Duodenal mucosa (tissue), 2 donors: ENCODE measurements at regions not wholly inside any gene's neighbourhood (a gene's known extent, or its start where the extent isn't known, plus 50 kb on each side); places are given as distances from the start of the nearest gene placed in this dataset.

ENCODE experiments used
- H3K27ac ChIP-seq: one replicate; pipeline ENCODE4 v1.7.0; 2013; ENCODE audit warnings: low read depth, low read length
- H3K27me3 ChIP-seq, 2 donors: one replicate each; pipeline ENCODE4 v1.7.0; 2013; ENCODE audit warnings: low read length in 2 of 2, control low read depth in 1 of 2; ENCODE audit not compliant: insufficient read depth in 2 of 2, control insufficient read depth in 1 of 2
- H3K36me3 ChIP-seq, 2 donors: one replicate each; pipeline ENCODE4 v1.7.0; 2013; ENCODE audit warnings: low read length in 2 of 2, control low read depth in 1 of 2; ENCODE audit not compliant: insufficient read depth in 2 of 2, control insufficient read depth in 1 of 2
- H3K4me1 ChIP-seq, 2 donors: one replicate each; pipeline ENCODE4 v1.7.0; 2013; ENCODE audit warnings: low read length in 2 of 2, control low read depth in 1 of 2; ENCODE audit not compliant: insufficient read depth in 2 of 2, control insufficient read depth in 1 of 2
- H3K4me3 ChIP-seq, 2 donors: one replicate each; pipeline ENCODE4 v1.7.0; 2013; ENCODE audit warnings: low read length in 2 of 2, low read depth in 1 of 2
- H3K9ac ChIP-seq, 2 donors: one replicate each; pipeline ENCODE4 v1.7.0; 2013; ENCODE audit warnings: low read length in 2 of 2, low read depth in 1 of 2
- H3K9me3 ChIP-seq, 2 donors: one replicate each; pipeline ENCODE4 v1.7.0; 2013; ENCODE audit warnings: low read length in 2 of 2, control low read depth in 1 of 2; ENCODE audit not compliant: control insufficient read depth in 1 of 2

DNA sequence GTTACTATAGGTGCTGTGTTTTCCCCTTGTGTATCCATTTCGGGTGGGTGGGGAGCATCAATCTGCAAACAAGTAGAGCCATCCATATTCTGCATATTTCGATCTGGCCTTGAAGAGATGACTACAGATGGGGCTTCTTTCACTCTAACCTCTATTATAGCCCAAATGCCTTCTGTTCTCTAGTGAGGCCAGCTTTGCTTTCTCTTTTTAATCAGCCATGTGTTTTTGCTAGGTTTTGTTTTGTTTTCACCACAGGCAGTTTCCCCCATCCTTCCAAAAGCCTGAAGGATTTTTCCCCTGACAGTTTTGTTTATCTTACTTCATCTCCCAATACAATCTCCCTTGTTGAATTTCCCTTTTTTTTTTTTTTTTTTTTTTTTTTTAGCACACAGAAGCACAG lies 224.1 kb downstream of the BTG1 start:
- H3K4me3 ChIP-seq = no peak overlapping the region
- no peaks in the 10 kb centered on the region for H3K4me1 ChIP-seq
- H3K36me3 ChIP-seq = no peaks in the 10 kb centered on the region
- H3K27me3 ChIP-seq = no peaks in the 10 kb centered on the region
- no peaks in the 10 kb centered on the region for H3K9me3 ChIP-seq
- H3K9ac ChIP-seq = no peak overlapping the region
- no peak overlapping the region for H3K27ac ChIP-seq

GRCh38 chr12:91920741-91921140 lies 224.9 kb downstream of the BTG1 start:
- no peak overlapping the region for H3K4me3 ChIP-seq
- no peaks in the 10 kb centered on the region for H3K27me3 ChIP-seq
- H3K36me3 ChIP-seq = no peaks in the 10 kb centered on the region
- no peaks in the 10 kb centered on the region for H3K9me3 ChIP-seq
- H3K4me1 ChIP-seq = no peaks in the 10 kb centered on the region
- H3K9ac ChIP-seq = no peak overlapping the region
- no peak overlapping the region for H3K27ac ChIP-seq

DNA sequence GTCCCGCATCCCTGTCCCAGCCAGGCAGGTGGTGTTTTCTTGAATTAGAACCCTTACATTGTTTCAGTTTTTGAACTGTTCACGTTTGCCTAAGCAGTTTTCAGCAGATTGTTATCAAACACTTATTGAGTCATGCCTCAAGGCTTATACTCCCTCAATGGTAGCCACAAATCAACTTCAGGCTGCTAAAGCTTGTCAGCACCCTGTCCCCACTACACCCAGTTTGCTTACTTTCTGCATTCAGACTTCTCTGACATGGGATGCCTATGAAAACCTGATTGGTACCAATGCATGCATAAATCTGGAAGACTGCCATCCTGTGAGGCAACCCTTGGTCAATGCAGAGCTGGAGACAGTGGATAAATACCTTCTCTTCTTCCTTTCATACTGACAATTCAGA lies 225.4 kb downstream of the BTG1 start:
- H3K27ac ChIP-seq = no peak overlapping the region

DNA sequence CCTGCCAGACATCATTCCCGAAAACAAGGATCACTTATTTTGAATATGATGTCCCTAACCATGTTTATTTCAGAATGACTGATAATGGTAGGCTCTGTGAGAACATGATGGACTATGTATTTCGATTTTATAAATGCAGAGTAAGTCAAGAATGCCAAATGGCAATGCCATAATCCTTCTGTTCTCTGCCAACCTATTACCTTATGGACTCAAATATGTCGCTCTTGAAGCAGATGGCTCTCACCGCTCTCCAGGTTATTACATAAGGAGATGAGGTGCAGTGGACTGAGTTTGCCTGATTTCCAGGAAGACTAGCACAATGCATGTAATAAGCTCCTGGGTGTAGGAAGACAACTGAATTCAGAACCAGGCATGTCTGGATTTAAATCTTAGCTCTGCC lies 227.2 kb downstream of the BTG1 start:
- H3K27ac ChIP-seq = no peak overlapping the region
- no peaks in the 10 kb centered on the region for H3K9me3 ChIP-seq
- H3K4me1 ChIP-seq = no peaks in the 10 kb centered on the region
- no peak overlapping the region for H3K9ac ChIP-seq
- H3K4me3 ChIP-seq = no peak overlapping the region
- no peaks in the 10 kb centered on the region for H3K36me3 ChIP-seq
- no peaks in the 10 kb centered on the region for H3K27me3 ChIP-seq

More for the DNA sequence above, 225.4 kb downstream of the BTG1 start:
- H3K9me3 ChIP-seq = no peaks in the 10 kb centered on the region
- no peak overlapping the region for H3K4me3 ChIP-seq
- no peaks in the 10 kb centered on the region for H3K36me3 ChIP-seq
- H3K27me3 ChIP-seq = no peaks in the 10 kb centered on the region
- H3K9ac ChIP-seq = no peak overlapping the region
- H3K4me1 ChIP-seq = no peaks in the 10 kb centered on the region

GRCh38 chr12:91914701-91915100 lies 230.9 kb downstream of the BTG1 start:
- Histone ChIP-seq H3K27me3 (no peaks in the 10 kb centered on the region), H3K9me3 (no peaks in the 10 kb centered on the region), H3K4me3 (no peak overlapping the region), H3K9ac (no peak overlapping the region), H3K36me3 (no peaks in the 10 kb centered on the region), H3K4me1 (no peaks in the 10 kb centered on the region), H3K27ac (no peak overlapping the region)

GRCh38 chr12:91913651-91914050 lies 232.0 kb downstream of the BTG1 start:
- no peak overlapping the region for H3K4me3 ChIP-seq
- H3K27me3 ChIP-seq = no peaks in the 10 kb centered on the region
- no peak overlapping the region for H3K9ac ChIP-seq
- H3K36me3 ChIP-seq = no peaks in the 10 kb centered on the region
- H3K4me1 ChIP-seq = no peaks in the 10 kb centered on the region
- H3K9me3 ChIP-seq = no peaks in the 10 kb centered on the region
- H3K27ac ChIP-seq = no peak overlapping the region

GRCh38 chr12:91913124-91913523 lies 232.5 kb downstream of the BTG1 start:
- H3K27ac ChIP-seq = no peak overlapping the region

GRCh38 chr12:91912178-91912577 lies 233.5 kb downstream of the BTG1 start:
- H3K4me1 ChIP-seq = no peaks in the 10 kb centered on the region
- H3K36me3 ChIP-seq = no peaks in the 10 kb centered on the region
- H3K27ac ChIP-seq = no peak overlapping the region
- no peak overlapping the region for H3K4me3 ChIP-seq
- H3K27me3 ChIP-seq = no peaks in the 10 kb centered on the region
- no peak overlapping the region for H3K9ac ChIP-seq
- H3K9me3 ChIP-seq = no peaks in the 10 kb centered on the region

More at GRCh38 chr12:91913124-91913523, 232.5 kb downstream of the BTG1 start:
- Histone ChIP-seq H3K4me3 (no peak overlapping the region), H3K27me3 (no peaks in the 10 kb centered on the region), H3K9me3 (no peaks in the 10 kb centered on the region), H3K4me1 (no peaks in the 10 kb centered on the region), H3K36me3 (no peaks in the 10 kb centered on the region), H3K9ac (no peak overlapping the region)

DNA sequence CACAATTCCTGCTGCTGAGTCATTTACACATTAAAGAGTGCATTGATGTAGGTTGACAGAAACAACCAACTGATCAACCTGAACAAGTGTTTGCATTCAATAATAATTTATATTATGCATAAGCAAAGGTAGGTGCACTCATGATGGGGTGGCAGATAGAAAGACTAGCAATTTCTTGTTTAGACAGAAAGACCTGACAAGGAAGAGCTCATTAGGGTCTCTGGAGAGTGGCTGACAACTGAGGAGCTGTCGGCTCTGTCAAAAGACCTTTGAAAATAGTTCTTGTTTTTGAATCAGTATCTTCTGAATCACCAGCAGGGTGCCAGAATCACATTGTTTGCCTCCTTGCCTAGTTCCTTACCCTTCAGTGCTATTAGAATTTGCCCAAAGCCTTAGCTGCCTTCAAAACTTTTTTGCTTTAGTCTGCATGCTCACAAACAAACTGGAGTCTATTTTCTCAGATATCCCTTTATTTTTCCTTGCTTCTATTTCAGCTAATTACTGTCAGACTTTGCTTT lies 234.7 kb downstream of the BTG1 start:
- no peaks in the 10 kb centered on the region for H3K9me3 ChIP-seq
- H3K9ac ChIP-seq = no peak overlapping the region
- no peaks in the 10 kb centered on the region for H3K36me3 ChIP-seq
- no peaks in the 10 kb centered on the region for H3K27me3 ChIP-seq
- H3K4me1 ChIP-seq = no peaks in the 10 kb centered on the region
- no peak overlapping the region for H3K27ac ChIP-seq
- no peak overlapping the region for H3K4me3 ChIP-seq

- H3K27ac ChIP-seq = no peak overlapping the region
Observed at GRCh38 chr12:91902860-91903683, 242.6 kb downstream of the BTG1 start.

More at GRCh38 chr12:91902860-91903683, 242.6 kb downstream of the BTG1 start:
- no peaks in the 10 kb centered on the region for H3K27me3 ChIP-seq
- H3K4me3 ChIP-seq = no peak overlapping the region
- H3K4me1 ChIP-seq = peaks cover 0 to 11% of the 10 kb centered on the region in 2 donors
- no peaks in the 10 kb centered on the region for H3K36me3 ChIP-seq
- peaks cover 4 to 9% of the 10 kb centered on the region in 2 donors for H3K9me3 ChIP-seq
- no peak overlapping the region for H3K9ac ChIP-seq
